Transverse colon (tissue), 4 donors: ENCODE measurements at regions not wholly inside any gene's neighbourhood (a gene's known extent, or its start where the extent isn't known, plus 50 kb on each side); places are given as distances from the start of the nearest gene placed in this dataset.

Source experiments
- CTCF ChIP-seq, 5 experiments: fragments of 200-600 bp in 3 of 5; fragments of 450-650 bp in 2 of 5; sonication (generic) in 3 of 5; IDR thresholded peaks; 1 replicate in 2 of 5; 2 replicates in 3 of 5; pipeline ENCODE4 v1.5.1; 2016 to 2017; ENCODE audit warnings: antibody characterized with exemption in 5 of 5, inconsistent platforms in 3 of 5, mild to moderate bottlenecking in 2 of 5, moderate library complexity in 1 of 5
- EP300 ChIP-seq: sonication (generic); formaldehyde crosslinking; IDR thresholded peaks from one replicate; pipeline ENCODE4 v1.6.1; 2017; ENCODE audit warnings: antibody characterized with exemption, low read depth
- POLR2A ChIP-seq: fragments of 450-650 bp; IDR thresholded peaks from one replicate; pipeline ENCODE4 v1.6.1; 2016; ENCODE audit warnings: antibody characterized with exemption, mild to moderate bottlenecking, moderate library complexity
- POLR2AphosphoS5 ChIP-seq, 3 donors: sonication (generic); formaldehyde crosslinking; IDR thresholded peaks; one replicate each; pipeline ENCODE4 v1.6.1; 2016; ENCODE audit warnings: antibody characterized with exemption in 3 of 3

DNA sequence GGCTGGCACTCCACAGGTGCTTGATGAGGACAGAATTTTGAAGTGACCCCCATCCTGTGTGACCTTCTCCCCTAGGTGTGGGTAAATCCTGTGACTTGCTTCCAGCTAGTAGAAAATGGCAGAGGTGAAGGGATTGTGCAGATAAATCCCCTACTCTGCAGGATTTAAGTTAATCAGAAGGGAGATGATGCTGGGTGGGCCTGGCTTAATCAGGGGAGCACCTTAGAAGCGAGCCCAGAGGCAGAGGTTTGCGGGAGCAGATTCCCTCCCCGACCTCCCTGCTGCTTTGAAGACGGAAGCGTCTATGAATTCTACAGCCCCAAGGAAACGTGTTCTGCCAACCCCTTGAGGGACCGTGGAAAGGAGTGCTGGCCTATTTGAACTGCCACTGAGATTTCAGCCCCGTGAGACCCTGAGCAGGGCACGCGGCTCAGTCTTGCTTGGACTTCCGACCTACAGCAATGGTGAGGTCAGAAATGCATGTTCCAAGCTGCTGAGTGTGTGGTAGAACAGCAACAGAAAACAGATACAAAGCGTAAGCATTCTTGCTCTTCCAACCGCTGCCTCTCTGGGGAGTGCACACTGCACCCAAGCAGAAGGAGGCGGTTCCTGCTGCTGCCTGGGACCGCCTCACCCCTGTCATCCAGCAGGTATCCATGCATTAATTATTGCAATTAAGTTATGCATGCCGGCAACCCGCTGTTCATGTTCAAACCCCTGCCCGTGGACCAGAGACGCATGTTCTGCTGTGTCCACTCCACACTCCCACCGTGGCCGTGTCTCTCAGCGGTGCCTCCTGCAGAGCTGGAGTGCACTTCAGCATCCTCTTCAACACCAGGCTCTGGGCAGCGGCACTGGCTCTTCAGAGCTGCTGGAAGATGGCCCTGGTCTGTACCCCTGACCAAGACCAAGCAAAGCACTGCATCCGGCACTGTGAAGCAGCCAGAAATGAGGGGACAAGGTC, 54.6 kb upstream of the RXRA start:
- TF ChIP-seq POLR2AphosphoS5 (IDR thresholded peaks at IDR 0.05) (no peak), CTCF (IDR thresholded peaks at IDR 0.05) (no peak), EP300 (no peak), POLR2A (no peak)
